BLaER1 (cell line): ENCODE measurements at regions not wholly inside any gene's neighbourhood (a gene's known extent, or its start where the extent isn't known, plus 50 kb on each side); places are given as distances from the start of the nearest gene placed in this dataset.

Experiments
- H3K27ac ChIP-seq: shearing (Covaris generic); formaldehyde crosslinking; 2 replicates; pipeline ENCODE4 v1.8.1; 2022
- H3K27me3 ChIP-seq: shearing (Covaris generic); formaldehyde crosslinking; 2 replicates; pipeline ENCODE4 v1.8.1; 2022
- H3K36me3 ChIP-seq: shearing (Covaris generic); formaldehyde crosslinking; 2 replicates; pipeline ENCODE4 v1.8.1; 2022
- H3K4me1 ChIP-seq: shearing (Covaris generic); formaldehyde crosslinking; 2 replicates; pipeline ENCODE4 v1.8.1; 2022
- H3K4me2 ChIP-seq: shearing (Covaris generic); formaldehyde crosslinking; 2 replicates; pipeline ENCODE4 v1.8.1; 2022
- H3K4me3 ChIP-seq: shearing (Covaris generic); formaldehyde crosslinking; 2 replicates; pipeline ENCODE4 v1.8.1; 2022
- H3K9ac ChIP-seq: shearing (Covaris generic); formaldehyde crosslinking; 2 replicates; pipeline ENCODE4 v1.8.1; 2022
- H3K9me3 ChIP-seq: shearing (Covaris generic); formaldehyde crosslinking; 2 replicates; pipeline ENCODE4 v1.8.1; 2022
- H4K20me1 ChIP-seq: shearing (Covaris generic); formaldehyde crosslinking; 2 replicates; pipeline ENCODE4 v1.8.1; 2022
- Cebpa-rat ChIP-seq: shearing (Covaris generic); IDR thresholded peaks from 2 replicates; pipeline ENCODE4 v1.8.1; 2022

DNA sequence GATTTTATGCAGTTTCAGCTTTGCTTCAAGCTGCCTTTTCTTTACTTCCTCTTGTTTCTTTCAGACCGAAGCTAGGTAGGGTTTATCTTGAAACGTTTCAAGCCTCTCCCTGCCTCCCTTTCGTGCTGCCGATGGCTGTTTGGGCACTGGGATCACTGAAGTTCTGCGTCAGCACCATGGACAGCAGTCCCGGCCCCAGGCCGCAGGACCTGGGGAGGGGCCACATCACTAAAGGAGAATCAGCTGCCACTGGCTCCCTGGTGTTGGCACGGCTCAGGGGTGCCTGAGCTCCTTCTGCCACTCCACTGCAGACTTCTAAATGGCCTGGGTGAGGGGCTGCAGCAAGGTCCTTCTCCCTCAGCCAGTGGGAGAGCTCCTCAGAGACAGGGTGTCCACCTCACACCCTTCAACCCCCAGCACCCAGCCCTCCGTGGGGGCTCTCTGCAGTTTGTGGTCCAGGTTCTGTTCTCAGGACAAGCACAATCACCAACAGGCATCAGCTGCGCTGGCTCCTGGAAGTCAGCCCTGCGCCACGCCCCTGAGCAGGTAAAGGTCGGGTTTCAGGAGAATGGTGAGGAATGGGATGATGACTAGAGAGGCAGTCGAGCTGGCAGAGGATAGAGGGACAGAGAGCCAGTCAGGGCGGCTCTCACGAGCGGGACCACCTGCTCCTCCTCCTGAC lies 387.2 kb downstream of the TCERG1L start:
- H3K4me3 ChIP-seq: no peak overlapping the region
- H3K27ac ChIP-seq: no peak overlapping the region
- no peak overlapping the region for H3K4me2 ChIP-seq
- no peaks in the 10 kb centered on the region for H4K20me1 ChIP-seq
- H3K4me1 ChIP-seq: peaks cover 4% of the 10 kb centered on the region; the same call in 1 of the 2 replicates
- H3K27me3 ChIP-seq: no peaks in the 10 kb centered on the region
- no peak for TF ChIP-seq Cebpa-rat
- no peak overlapping the region for H3K9ac ChIP-seq
- no peaks in the 10 kb centered on the region for H3K36me3 ChIP-seq
- no peaks in the 10 kb centered on the region for H3K9me3 ChIP-seq

DNA sequence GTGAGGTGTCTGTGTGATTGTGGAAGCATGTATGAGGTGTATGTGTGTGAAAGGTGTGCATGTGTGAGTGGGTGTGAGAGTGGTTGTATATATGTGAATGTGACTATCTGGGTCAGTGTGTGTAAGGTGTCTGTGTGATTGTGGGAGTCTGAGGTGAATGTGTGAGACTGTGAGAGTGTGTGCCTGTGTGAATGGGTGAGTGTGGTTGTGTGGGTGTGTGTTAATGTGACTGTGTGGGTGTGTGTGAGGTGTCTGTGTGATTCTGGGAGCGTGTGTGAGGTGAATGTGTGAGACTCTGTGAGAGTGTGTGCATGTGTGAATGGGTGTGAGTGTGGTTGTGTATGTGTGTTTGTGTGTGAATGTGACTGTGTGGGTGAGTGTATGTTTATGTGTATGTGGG lies 385.1 kb downstream of the TCERG1L start:
- H3K4me1 ChIP-seq: peaks cover 21% of the 10 kb centered on the region
- H3K4me2 ChIP-seq: no peak overlapping the region
- no peak overlapping the region for H3K9ac ChIP-seq
- H4K20me1 ChIP-seq: no peaks in the 10 kb centered on the region
- no peaks in the 10 kb centered on the region for H3K9me3 ChIP-seq
- no peak for TF ChIP-seq Cebpa-rat
- no peaks in the 10 kb centered on the region for H3K27me3 ChIP-seq
- H3K36me3 ChIP-seq: no peaks in the 10 kb centered on the region
- no peak overlapping the region for H3K27ac ChIP-seq
- H3K4me3 ChIP-seq: no peak overlapping the region

DNA sequence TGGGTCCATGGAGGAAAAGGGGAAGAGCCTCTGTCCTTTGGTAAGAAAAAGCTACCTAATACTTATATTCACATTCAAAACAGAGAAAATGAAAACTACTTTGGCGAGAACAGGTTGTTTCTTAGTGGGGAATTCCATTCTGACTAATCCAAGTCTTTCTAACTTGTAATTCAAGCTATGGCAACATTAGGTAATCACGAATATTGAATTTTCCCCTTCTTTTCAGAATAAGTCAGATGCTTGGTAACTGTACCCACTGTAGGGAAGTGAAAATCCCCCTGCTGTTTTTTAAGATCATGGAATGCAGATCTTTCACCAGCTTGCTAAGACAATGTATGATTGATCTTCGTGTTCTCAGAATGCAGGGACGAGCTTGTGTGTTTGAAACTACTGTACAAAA lies 384.4 kb downstream of the TCERG1L start:
- H3K36me3 ChIP-seq: no peaks in the 10 kb centered on the region
- no peaks in the 10 kb centered on the region for H3K27me3 ChIP-seq
- no peak for TF ChIP-seq Cebpa-rat
- no peaks in the 10 kb centered on the region for H4K20me1 ChIP-seq
- no peak overlapping the region for H3K9ac ChIP-seq
- no peaks in the 10 kb centered on the region for H3K9me3 ChIP-seq
- H3K4me2 ChIP-seq: no peak overlapping the region
- no peak overlapping the region for H3K4me3 ChIP-seq
- H3K27ac ChIP-seq: no peak overlapping the region
- peaks cover 21% of the 10 kb centered on the region for H3K4me1 ChIP-seq

DNA sequence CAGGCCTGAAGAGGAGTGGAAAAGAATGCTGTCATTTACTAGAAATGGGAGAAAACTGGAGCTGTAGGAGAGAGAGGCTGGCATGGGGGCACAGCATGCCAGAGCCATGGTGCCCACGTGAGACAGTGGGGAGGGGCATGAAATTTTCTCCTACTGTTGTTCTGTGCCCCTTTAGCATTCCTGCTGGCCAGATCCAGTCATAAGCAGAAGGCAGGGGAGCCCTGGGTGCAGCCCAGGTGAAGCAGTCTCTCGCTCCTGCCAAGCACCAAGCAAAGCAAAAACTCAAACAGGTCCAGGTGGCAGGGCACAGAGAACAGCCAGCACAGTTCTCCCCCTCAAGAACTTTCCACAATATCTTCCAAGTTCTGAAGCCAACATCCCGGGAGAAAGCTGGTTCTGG lies 383.2 kb downstream of the TCERG1L start:
- Histone ChIP-seq H3K4me2 (no peak overlapping the region), H3K9me3 (no peaks in the 10 kb centered on the region), H4K20me1 (no peaks in the 10 kb centered on the region), H3K27me3 (no peaks in the 10 kb centered on the region), H3K36me3 (no peaks in the 10 kb centered on the region), H3K4me3 (no peak overlapping the region), H3K4me1 (peaks cover 21% of the 10 kb centered on the region), H3K27ac (no peak overlapping the region), H3K9ac (no peak overlapping the region)
- no peak for TF ChIP-seq Cebpa-rat

DNA sequence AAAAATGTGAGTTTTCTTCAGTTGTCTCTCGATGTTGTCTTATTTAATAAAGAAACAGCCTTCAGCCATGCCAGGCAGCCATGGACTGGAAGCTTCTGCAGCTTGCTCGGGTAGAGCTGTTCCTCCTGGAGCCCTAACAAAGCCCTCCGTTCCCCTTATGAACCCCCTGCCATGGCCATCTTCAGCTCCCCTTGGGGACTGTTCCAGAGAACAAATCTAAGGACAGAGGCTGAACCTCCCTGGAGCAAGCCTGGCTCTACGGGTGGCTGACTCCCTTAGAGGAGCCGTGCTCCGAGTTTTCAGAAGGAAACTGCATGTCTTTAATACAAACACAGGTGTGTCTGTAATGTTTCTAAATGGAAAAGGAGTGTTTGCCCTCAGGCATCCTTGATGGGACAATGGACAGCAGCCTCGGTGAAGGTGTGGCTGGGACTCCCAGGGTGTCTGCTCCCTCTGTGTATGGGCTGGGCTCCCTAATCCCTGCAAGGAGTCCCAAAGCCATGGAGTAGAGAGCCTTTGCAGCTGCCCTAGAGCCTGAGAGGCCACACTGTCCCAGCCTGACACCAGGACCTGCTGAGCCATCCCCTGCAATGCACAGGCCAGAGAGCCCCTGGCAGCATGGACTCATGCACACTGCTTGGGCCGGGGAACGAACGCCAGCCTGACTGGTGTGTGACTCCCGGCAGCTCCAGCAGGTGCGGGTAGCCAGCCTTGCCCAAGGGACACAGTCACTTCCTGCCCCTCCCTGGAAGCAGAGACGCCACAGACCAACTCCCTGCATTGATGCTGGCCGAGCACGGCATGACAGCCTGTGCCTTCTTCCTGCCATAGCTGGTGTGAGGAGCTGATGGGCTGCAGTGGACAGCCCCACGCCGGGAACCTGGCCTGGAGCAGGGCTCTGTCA lies 381.8 kb downstream of the TCERG1L start:
- no peak overlapping the region for H3K27ac ChIP-seq
- H3K9me3 ChIP-seq: no peaks in the 10 kb centered on the region
- peaks cover 21% of the 10 kb centered on the region for H3K4me1 ChIP-seq
- H3K36me3 ChIP-seq: no peaks in the 10 kb centered on the region
- H3K4me2 ChIP-seq: peak overlapping the region; percentile 76
- no peak overlapping the region for H3K4me3 ChIP-seq
- H3K9ac ChIP-seq: no peak overlapping the region
- no peak for TF ChIP-seq Cebpa-rat
- H3K27me3 ChIP-seq: no peaks in the 10 kb centered on the region
- no peaks in the 10 kb centered on the region for H4K20me1 ChIP-seq

DNA sequence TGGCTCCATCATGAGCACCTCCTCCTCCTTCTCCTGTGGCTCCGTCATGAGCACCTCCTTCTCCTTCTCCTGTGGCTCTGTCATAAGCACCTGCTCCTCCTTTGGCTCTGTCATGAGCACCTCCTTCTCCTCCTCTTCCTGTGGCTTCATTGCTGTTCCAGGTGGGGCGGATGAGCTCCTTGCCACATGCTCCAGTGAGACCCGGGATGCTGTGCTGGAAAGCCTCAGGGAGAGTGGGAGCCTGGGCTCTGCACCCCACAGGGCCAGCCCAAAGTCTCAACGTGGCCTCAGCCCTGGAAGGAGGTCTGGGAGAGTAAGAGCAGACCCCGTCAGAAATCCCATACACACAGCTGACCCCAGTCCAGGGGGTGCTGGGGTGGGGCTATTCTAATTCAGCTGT lies 380.7 kb downstream of the TCERG1L start:
- H3K9ac ChIP-seq: no peak overlapping the region
- H3K9me3 ChIP-seq: no peaks in the 10 kb centered on the region
- H4K20me1 ChIP-seq: no peaks in the 10 kb centered on the region
- H3K27me3 ChIP-seq: no peaks in the 10 kb centered on the region
- TF ChIP-seq Cebpa-rat: no peak
- H3K4me1 ChIP-seq: peaks cover 21% of the 10 kb centered on the region
- H3K4me2 ChIP-seq: peak overlapping the region; percentile 76; the same call in 1 of the 2 replicates
- H3K27ac ChIP-seq: no peak overlapping the region
- no peak overlapping the region for H3K4me3 ChIP-seq
- H3K36me3 ChIP-seq: no peaks in the 10 kb centered on the region

DNA sequence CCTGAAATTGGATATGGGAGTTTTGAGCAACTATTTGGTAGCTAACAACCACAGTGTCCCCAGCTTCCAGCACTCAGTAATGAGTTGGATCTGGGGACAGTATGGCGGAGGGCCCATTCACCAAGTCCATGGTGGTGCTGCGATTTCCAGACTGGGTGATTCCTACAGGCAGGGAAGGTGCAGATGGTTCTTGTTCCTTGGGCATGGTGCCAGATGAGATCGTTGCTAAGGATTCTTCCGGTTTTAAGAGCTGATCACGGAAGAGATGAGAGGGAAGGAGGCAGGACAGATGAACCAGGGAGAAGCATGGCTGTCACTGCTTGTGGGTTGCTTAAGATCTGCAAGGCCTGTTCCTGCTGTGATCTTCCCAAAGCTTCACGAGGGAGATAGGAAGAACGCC lies 380.3 kb downstream of the TCERG1L start:
- no peak overlapping the region for H3K9ac ChIP-seq
- no peaks in the 10 kb centered on the region for H3K36me3 ChIP-seq
- no peak overlapping the region for H3K27ac ChIP-seq
- no peaks in the 10 kb centered on the region for H3K27me3 ChIP-seq
- TF ChIP-seq Cebpa-rat: no peak
- peaks cover 21% of the 10 kb centered on the region for H3K4me1 ChIP-seq
- no peak overlapping the region for H3K4me3 ChIP-seq
- H3K9me3 ChIP-seq: no peaks in the 10 kb centered on the region
- H4K20me1 ChIP-seq: no peaks in the 10 kb centered on the region
- H3K4me2 ChIP-seq: no peak overlapping the region

DNA sequence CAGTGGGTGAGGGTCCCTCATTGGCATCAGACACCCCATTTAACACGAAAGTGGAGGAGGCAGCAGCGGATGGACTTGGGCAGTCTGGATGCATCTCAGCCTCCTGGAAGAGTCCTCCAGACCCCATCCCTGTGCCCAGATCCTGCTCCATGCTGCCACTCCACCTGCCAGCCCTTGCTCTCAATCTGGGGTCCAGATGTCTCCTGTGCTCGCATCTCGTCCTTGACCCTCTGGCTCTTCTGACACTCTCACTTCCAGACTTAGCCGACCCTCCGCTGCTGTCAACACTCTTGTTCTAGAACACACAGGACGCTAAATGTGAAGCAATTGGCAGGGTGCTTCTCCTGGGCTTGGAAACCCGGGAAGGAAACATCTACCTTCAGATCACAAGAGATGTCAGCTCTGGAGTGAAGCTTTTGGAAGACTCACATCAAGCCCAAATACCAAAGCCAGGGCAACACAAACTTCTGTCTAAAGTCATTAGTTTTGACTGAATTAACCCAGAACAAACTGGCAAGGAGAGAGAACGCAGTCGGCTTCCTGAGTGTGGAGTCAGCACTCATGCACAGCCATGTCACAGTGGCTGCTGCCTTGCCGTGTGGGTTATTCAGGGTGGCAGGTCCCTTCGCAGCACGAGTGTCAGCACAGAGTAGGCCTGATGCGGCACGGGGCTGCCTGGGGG lies 379.1 kb downstream of the TCERG1L start:
- H4K20me1 ChIP-seq: no peaks in the 10 kb centered on the region
- TF ChIP-seq Cebpa-rat: no peak
- peaks cover 21% of the 10 kb centered on the region for H3K4me1 ChIP-seq
- H3K4me2 ChIP-seq: no peak overlapping the region
- H3K4me3 ChIP-seq: no peak overlapping the region
- H3K9me3 ChIP-seq: no peaks in the 10 kb centered on the region
- no peak overlapping the region for H3K27ac ChIP-seq
- no peaks in the 10 kb centered on the region for H3K36me3 ChIP-seq
- H3K9ac ChIP-seq: no peak overlapping the region
- no peaks in the 10 kb centered on the region for H3K27me3 ChIP-seq

DNA sequence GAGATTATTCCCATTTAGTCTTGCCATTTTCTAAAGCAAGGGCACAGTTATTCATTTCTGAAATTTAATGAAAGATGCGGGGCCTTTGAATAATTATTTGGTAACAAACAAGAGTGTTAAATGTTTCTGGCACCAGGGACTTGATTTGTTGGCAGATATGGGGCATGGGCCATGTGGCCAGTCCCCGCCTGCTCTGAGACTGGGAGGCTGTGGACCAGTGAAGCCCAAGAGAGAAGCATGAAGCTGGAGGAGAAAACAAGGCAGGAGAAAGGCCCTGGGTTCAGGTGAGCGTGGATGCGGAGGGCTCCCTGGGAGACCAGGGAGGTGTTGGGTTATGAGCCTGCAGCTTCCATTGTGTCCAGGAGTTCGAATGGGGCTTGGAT lies 378.5 kb downstream of the TCERG1L start:
- Histone ChIP-seq H3K27ac (no peak overlapping the region), H4K20me1 (no peaks in the 10 kb centered on the region), H3K9ac (no peak overlapping the region), H3K4me3 (no peak overlapping the region), H3K27me3 (no peaks in the 10 kb centered on the region), H3K4me1 (peaks cover 21% of the 10 kb centered on the region), H3K36me3 (no peaks in the 10 kb centered on the region), H3K9me3 (no peaks in the 10 kb centered on the region), H3K4me2 (no peak overlapping the region)
- TF ChIP-seq Cebpa-rat: no peak
